OCI-LY7 (cell line): ENCODE measurements at regions not wholly inside any gene's neighbourhood (a gene's known extent, or its start where the extent isn't known, plus 50 kb on each side); places are given as distances from the start of the nearest gene placed in this dataset.

Experiments used
- EZH2phosphoT487 ChIP-seq: fragments of 200-600 bp; sonication (generic); IDR thresholded peaks from 2 replicates; pipeline ENCODE4 v1.6.1; 2018; ENCODE audit warnings: low read depth, borderline replicate concordance, mild to moderate bottlenecking, mixed run types, antibody characterized with exemption, low read length, moderate library complexity, mixed read lengths
- TF ChIP-seq, protein P1 (sequence below): fragments of 200-600 bp; sonication (generic); conservative IDR thresholded peaks from 2 replicates; pipeline ENCODE4 v1.5.1; 2014; ENCODE audit warnings: mild to moderate bottlenecking, antibody characterized with exemption, low read length, moderate library complexity, mixed read lengths

DNA sequence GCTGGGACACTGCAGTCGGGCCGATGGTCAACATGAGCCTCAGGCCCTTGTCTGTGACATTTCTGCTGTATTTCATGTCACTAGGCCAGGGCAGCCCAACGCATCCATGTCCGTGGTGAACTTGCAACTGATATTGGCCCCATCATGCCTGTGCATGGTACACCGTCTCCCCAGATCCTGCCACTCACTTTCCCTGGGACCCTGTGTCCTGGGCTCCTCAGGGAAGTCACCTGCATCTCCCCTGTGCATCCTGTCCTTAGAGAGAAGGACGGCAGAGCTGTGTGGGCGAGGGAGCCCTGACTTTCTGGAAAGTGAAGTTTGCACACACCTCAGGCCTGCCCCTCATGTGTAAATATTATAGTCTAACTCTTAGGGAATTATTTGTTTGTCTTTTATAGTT is 123.3 kb downstream of the ACKR3 start:
- TF ChIP-seq, protein P1, sequence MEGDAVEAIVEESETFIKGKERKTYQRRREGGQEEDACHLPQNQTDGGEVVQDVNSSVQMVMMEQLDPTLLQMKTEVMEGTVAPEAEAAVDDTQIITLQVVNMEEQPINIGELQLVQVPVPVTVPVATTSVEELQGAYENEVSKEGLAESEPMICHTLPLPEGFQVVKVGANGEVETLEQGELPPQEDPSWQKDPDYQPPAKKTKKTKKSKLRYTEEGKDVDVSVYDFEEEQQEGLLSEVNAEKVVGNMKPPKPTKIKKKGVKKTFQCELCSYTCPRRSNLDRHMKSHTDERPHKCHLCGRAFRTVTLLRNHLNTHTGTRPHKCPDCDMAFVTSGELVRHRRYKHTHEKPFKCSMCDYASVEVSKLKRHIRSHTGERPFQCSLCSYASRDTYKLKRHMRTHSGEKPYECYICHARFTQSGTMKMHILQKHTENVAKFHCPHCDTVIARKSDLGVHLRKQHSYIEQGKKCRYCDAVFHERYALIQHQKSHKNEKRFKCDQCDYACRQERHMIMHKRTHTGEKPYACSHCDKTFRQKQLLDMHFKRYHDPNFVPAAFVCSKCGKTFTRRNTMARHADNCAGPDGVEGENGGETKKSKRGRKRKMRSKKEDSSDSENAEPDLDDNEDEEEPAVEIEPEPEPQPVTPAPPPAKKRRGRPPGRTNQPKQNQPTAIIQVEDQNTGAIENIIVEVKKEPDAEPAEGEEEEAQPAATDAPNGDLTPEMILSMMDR = no peak
- TF ChIP-seq EZH2phosphoT487 = no peak
